ENCODE measurements at regions not wholly inside any gene's neighbourhood (a gene's known extent, or its start where the extent isn't known, plus 50 kb on each side); places are given as distances from the start of the nearest gene placed in this dataset.

DNA sequence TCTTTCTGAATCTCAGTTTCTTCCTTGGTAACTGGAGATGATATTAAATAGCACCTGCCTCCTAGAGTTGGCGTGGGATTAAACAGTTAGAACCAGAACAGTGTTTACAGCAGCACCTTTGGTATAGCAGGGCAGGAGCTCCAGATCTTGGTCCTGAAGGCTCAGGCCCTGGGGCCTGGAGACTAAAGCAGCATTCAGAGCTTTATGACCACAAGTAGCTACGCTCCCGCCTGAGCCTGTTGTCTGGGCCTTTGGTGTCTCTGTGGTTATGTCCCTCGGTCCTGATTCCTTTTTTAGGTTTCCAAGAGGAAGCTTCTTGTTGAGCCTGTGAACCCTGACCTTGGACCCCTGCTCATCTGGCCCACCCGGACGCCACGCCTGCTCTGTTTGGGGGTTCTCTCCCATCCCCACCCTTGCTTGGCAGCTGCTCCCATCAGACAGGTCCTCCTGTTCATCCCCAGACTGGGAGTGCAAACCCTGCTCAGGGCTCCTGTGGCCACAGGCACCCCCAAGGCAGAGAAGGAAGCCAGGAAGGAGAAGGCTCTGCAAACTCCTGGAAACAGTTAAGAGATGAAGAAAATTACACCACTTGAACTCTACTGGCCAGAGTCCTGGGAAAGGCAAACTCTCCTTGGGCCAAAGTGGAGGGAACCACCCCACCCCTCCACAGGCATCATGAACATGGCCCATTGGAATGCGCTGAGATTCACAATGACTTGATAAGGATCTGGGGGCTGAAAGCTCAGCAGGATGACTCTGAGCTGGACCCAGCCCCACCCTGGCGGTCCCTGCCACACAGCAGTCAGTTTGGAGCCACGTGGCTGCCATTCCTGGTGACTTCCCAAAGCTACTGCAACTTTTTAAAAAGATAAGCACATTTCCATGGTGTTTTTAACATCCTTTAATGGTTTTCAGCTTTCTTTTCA, 50.1 kb upstream of the TMEM72 start:
- H3K4me3 ChIP-seq (ENCODE audit: low read length in 2 of 2): no peak overlapping the region
- no peak overlapping the region for H3K27ac ChIP-seq (ENCODE audit: low read depth in 2 of 2, low read length in 2 of 2)
- peaks cover 13 to 14% of the 10 kb centered on the region in 2 donors for H3K4me1 ChIP-seq (ENCODE audit: control insufficient read depth in 2 of 2, insufficient read depth in 2 of 2, low read length in 2 of 2)
- H3K9ac ChIP-seq (ENCODE audit: low read depth in 1 of 2, low read length in 2 of 2): no peak overlapping the region
- H3K36me3 ChIP-seq (ENCODE audit: control insufficient read depth in 2 of 2, insufficient read depth in 2 of 2, low read length in 2 of 2): no peaks in the 10 kb centered on the region
- peaks cover 0 to 8% of the 10 kb centered on the region in 2 donors for H3K27me3 ChIP-seq (ENCODE audit: control insufficient read depth in 2 of 2, insufficient read depth in 2 of 2, low read length in 2 of 2)
- H3K9me3 ChIP-seq (ENCODE audit: control insufficient read depth in 2 of 2, low read length in 2 of 2): no peaks in the 10 kb centered on the region
